ENCODE measurements at regions not wholly inside any gene's neighbourhood (a gene's known extent, or its start where the extent isn't known, plus 50 kb on each side); places are given as distances from the start of the nearest gene placed in this dataset.

GRCh38 chr12:112597986-112598385, 179.2 kb downstream of the PTPN11 start:
- DNase-seq (no peak), ATAC-seq (ENCODE audit: low FRiP score in 2 of 2) (no peak)
- no peak for TF ChIP-seq POLR2A (IDR thresholded peaks at IDR 0.05)
- no peak for TF ChIP-seq POLR2AphosphoS5 (IDR thresholded peaks at IDR 0.05)
- TF ChIP-seq CTCF (IDR thresholded peaks at IDR 0.05) = no peak
- no peak for TF ChIP-seq EP300 (IDR thresholded peaks at IDR 0.05)
- H3K4me1 ChIP-seq = peaks cover 0 to 11% (median 5%) of the 10 kb centered on the region in 4 donors
- H3K27ac ChIP-seq = no peak overlapping the region
- WGBS, 2 donors = 67 to 73% methylated on average over 4 of the region's 4 CpGs
- H3K9me3 ChIP-seq = no peaks in the 10 kb centered on the region
- H3K36me3 ChIP-seq = no peaks in the 10 kb centered on the region
- H3K27me3 ChIP-seq = no peaks in the 10 kb centered on the region
- H3K4me3 ChIP-seq = no peak overlapping the region

GRCh38 chr12:112598626-112599025, 179.9 kb downstream of the PTPN11 start:
- no peak for TF ChIP-seq CTCF (IDR thresholded peaks at IDR 0.05)
- no peak for TF ChIP-seq POLR2A (IDR thresholded peaks at IDR 0.05)
- TF ChIP-seq EP300 (IDR thresholded peaks at IDR 0.05) = no peak
- TF ChIP-seq POLR2AphosphoS5 (IDR thresholded peaks at IDR 0.05) = no peak
- DNase-seq (no peak), ATAC-seq (ENCODE audit: low FRiP score in 2 of 2) (peak in 1 of 2 donors; percentile 53)
- Histone ChIP-seq H3K4me1 (peaks cover 0 to 11% (median 5%) of the 10 kb centered on the region in 4 donors), H3K4me3 (no peak overlapping the region), H3K27me3 (no peaks in the 10 kb centered on the region), H3K9me3 (no peaks in the 10 kb centered on the region), H3K27ac (no peak overlapping the region), H3K36me3 (no peaks in the 10 kb centered on the region)
- WGBS, 2 donors = 42 to 60% methylated on average over 1 of the region's 1 CpG

- no peak overlapping the region for H3K4me3 ChIP-seq
- DNase-seq = peak in 1 of 2 donors; percentile 30
- whole genome bisulfite sequencing, 2 donors = 49 to 63% methylated on average over 3 of the region's 3 CpGs
- peaks cover 0 to 11% (median 5%) of the 10 kb centered on the region in 4 donors for H3K4me1 ChIP-seq
- H3K36me3 ChIP-seq = no peaks in the 10 kb centered on the region
- H3K9me3 ChIP-seq = no peaks in the 10 kb centered on the region
- H3K27me3 ChIP-seq = no peaks in the 10 kb centered on the region
- ATAC-seq (ENCODE audit: low FRiP score in 2 of 2) = peak; percentile 37 to 64
- no peak overlapping the region for H3K27ac ChIP-seq
- no peak for TF ChIP-seq POLR2AphosphoS5 (IDR thresholded peaks at IDR 0.05)
- peak in 1 of 4 donors; percentile 38 for TF ChIP-seq EP300 (IDR thresholded peaks at IDR 0.05)
These were observed 181.1 kb downstream of the PTPN11 start for GRCh38 chr12:112599871-112600270.

DNA sequence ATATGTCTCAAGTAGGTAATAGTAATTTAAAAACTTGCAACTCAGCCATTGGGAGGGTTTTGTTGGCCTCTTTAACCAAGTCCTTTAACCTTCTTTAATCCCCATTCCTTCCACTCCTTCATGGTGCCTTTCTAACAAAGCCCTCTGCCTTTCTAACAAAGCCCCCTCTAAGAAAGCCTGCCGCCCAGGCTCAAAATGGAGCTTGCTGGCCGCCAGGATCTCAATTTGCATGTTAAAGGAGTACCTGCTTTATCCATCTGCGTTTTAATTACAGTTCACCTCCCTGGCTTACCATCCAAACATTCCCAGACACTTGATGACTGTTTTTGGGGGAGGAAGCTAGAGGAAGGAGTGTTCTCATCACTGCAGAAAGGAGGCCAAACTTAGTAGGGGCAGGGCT, 183.4 kb downstream of the PTPN11 start:
- Histone ChIP-seq H3K27me3 (no peaks in the 10 kb centered on the region), H3K9me3 (no peaks in the 10 kb centered on the region), H3K36me3 (no peaks in the 10 kb centered on the region), H3K4me3 (no peak overlapping the region), H3K4me1 (peaks cover 0 to 14% (median 5%) of the 10 kb centered on the region in 4 donors), H3K27ac (no peak overlapping the region)
- WGBS, 2 donors = 44 to 51% methylated on average over 3 of the region's 3 CpGs
- DNase-seq = no peak
- TF ChIP-seq EP300 (IDR thresholded peaks at IDR 0.05) (no peak), CTCF (IDR thresholded peaks at IDR 0.05) (no peak), POLR2AphosphoS5 (IDR thresholded peaks at IDR 0.05) (no peak), POLR2A (IDR thresholded peaks at IDR 0.05) (no peak)
- no peak for ATAC-seq (ENCODE audit: low FRiP score in 2 of 2)

DNA sequence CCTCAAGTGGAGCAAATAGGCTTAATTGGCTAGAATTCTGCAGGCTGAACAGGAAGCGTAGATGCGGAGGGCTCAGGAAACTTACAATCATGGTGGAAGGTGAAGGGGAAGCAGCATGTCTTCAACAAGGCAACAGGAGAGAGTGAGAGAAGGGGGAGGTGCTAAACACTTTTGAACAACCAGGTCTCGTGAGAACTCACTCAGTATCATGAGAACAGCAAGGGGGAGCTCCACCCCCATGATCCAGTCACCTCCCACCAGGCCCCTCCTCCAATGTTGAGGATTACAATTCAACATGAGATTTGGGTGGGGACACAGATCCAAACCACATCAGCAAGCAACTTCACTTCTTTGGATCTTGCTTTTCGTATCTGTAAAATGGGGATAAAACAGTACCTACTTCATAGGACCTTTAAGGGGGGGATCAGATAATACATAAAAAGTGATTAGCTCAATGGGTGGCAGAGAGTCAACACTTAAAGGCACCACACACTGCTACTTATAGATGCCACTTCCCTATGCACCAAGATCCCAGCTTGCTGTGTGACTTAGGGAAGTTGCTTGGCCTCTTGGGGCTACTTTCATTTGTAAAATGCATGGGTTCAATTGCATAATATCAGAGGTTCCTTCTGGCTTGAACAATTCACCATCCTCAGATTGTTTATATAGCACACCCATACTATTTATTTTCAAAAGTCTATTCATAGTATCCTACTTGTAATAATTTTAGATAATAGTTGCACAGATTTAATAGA, 184.8 kb upstream of the RPH3A start:
- H3K27ac ChIP-seq = peak overlapping the region in 2 of 4 donors; percentile 48 to 63
- TF ChIP-seq EP300 (IDR thresholded peaks at IDR 0.05) = no peak
- H3K36me3 ChIP-seq = no peaks in the 10 kb centered on the region
- no peak for DNase-seq
- H3K4me3 ChIP-seq = no peak overlapping the region
- ATAC-seq (ENCODE audit: low FRiP score in 2 of 2) = no peak
- WGBS, 2 donors = 53 to 70% methylated on average over 4 of the region's 4 CpGs
- H3K4me1 ChIP-seq = peaks cover 0 to 3% (median 2%) of the 10 kb centered on the region in 4 donors
- H3K27me3 ChIP-seq = no peaks in the 10 kb centered on the region
- no peaks in the 10 kb centered on the region for H3K9me3 ChIP-seq

- DNase-seq (peak in 1 of 2 donors; percentile 49), ATAC-seq (ENCODE audit: low FRiP score in 2 of 2) (no peak)
- Histone ChIP-seq H3K27me3 (no peaks in the 10 kb centered on the region), H3K36me3 (no peaks in the 10 kb centered on the region), H3K4me1 (peaks cover 0 to 3% (median 2%) of the 10 kb centered on the region in 4 donors), H3K4me3 (no peak overlapping the region), H3K9me3 (no peaks in the 10 kb centered on the region), H3K27ac (peak overlapping the region in 1 of 4 donors; percentile 48)
- WGBS, 2 donors = 53 to 60% methylated on average over 3 of the region's 3 CpGs
- peak in 1 of 4 donors; percentile 30 for TF ChIP-seq EP300 (IDR thresholded peaks at IDR 0.05)
- TF ChIP-seq CTCF (IDR thresholded peaks at IDR 0.05) = no peak
These were observed 184.1 kb upstream of the RPH3A start for GRCh38 chr12:112607427-112607826.

Measured in upper lobe of left lung (tissue), 6 donors.